OCI-M1 (cell line): ENCODE measurements at regions not wholly inside any gene's neighbourhood (a gene's known extent, or its start where the extent isn't known, plus 50 kb on each side); places are given as distances from the start of the nearest gene placed in this dataset.
"Not testable (repeated sequence)": the region's sequence is repeated elsewhere in the genome, so short reads cannot be mapped to it uniquely, and the experiment has no call there.

Experiments
- DNase-seq: peaks from one replicate; lab custom pipeline; 2025; lab: John Stamatoyannopoulos, UW

- no peak for DNase-seq
These were observed 412.5 kb upstream of the KLHL4 start for GRCh38 chrX:87105131-87105530.

- no peak for DNase-seq
These were observed 407.5 kb upstream of the KLHL4 start for GRCh38 chrX:87110142-87110541.

- DNase-seq = no peak
These were observed 376.7 kb upstream of the KLHL4 start for GRCh38 chrX:87140800-87141483.

- DNase-seq = peak; percentile 0
These were observed 357.1 kb upstream of the KLHL4 start for GRCh38 chrX:87160435-87161010.

GRCh38 chrX:87167841-87168240 lies 349.8 kb upstream of the KLHL4 start:
- DNase-seq = no peak

GRCh38 chrX:87178009-87178408 lies 339.6 kb upstream of the KLHL4 start:
- not testable (repeated sequence) for DNase-seq
